Osteocyte (in vitro differentiated cells): ENCODE measurements at regions not wholly inside any gene's neighbourhood (a gene's known extent, or its start where the extent isn't known, plus 50 kb on each side); places are given as distances from the start of the nearest gene placed in this dataset.

ENCODE experiments used
- DNase-seq: peaks from one replicate; pipeline ENCODE4 v3.0.0; 2021; ENCODE audit warnings: mixed read lengths; ENCODE audit not compliant: unreplicated experiment; ENCODE audit errors: extremely low spot score
- H3K27ac Mint-ChIP-seq: one replicate; pipeline ENCODE4 v1.8.0; 2021; ENCODE audit warnings: mild to moderate bottlenecking, mixed read lengths; ENCODE audit not compliant: unreplicated experiment
- H3K27me3 Mint-ChIP-seq: one replicate; pipeline ENCODE4 v1.8.0; 2021; ENCODE audit warnings: mixed read lengths; ENCODE audit not compliant: unreplicated experiment
- H3K36me3 Mint-ChIP-seq: one replicate; pipeline ENCODE4 v1.8.0; 2021; ENCODE audit warnings: mixed read lengths; ENCODE audit not compliant: unreplicated experiment
- H3K4me1 Mint-ChIP-seq: one replicate; pipeline ENCODE4 v1.8.0; 2021; ENCODE audit warnings: mixed read lengths; ENCODE audit not compliant: unreplicated experiment
- H3K4me3 Mint-ChIP-seq: one replicate; pipeline ENCODE4 v1.8.0; 2021; ENCODE audit warnings: mild to moderate bottlenecking, moderate library complexity, mixed read lengths; ENCODE audit not compliant: unreplicated experiment
- H3K9me3 Mint-ChIP-seq: one replicate; pipeline ENCODE4 v1.8.0; 2021; ENCODE audit warnings: mixed read lengths; ENCODE audit not compliant: unreplicated experiment
- TF ChIP-seq, protein P1 (sequence below): fragments of 200-600 bp; sonication (generic); IDR thresholded peaks from 2 replicates; pipeline ENCODE4 v1.5.0; 2021; ENCODE audit warnings: antibody characterized with exemption, mild to moderate bottlenecking, moderate library complexity

DNA sequence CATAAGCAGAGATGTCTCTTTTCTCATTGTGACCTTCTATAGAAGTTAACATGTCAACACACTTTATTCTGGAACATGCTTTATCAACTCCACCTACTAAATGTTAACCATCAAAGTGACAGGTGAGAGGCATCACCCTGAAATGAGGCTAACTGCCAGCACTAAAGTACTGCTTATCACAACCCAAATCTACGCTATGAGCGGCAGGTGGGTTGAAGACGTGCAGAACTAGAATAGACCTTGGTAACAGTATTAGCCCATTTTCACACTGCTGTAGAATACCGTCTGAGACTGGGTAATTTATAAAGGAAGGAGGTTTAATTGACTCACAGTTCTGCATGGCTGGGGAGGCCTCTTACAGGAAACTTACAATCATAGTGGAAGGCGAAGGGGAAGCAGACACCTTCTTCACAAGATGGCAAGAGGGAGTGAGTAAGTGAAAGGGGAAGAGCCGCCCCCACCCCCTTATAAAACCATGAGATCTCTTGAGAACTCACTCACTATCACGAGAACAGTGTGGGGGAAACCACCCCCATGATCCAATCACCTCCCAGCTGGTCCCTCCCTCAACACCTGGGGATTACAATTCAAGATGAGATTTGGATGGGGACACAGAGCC is 359.0 kb downstream of the SEC23A start:
- no peaks in the 10 kb centered on the region for H3K4me1 Mint-ChIP-seq
- TF ChIP-seq, protein P1, sequence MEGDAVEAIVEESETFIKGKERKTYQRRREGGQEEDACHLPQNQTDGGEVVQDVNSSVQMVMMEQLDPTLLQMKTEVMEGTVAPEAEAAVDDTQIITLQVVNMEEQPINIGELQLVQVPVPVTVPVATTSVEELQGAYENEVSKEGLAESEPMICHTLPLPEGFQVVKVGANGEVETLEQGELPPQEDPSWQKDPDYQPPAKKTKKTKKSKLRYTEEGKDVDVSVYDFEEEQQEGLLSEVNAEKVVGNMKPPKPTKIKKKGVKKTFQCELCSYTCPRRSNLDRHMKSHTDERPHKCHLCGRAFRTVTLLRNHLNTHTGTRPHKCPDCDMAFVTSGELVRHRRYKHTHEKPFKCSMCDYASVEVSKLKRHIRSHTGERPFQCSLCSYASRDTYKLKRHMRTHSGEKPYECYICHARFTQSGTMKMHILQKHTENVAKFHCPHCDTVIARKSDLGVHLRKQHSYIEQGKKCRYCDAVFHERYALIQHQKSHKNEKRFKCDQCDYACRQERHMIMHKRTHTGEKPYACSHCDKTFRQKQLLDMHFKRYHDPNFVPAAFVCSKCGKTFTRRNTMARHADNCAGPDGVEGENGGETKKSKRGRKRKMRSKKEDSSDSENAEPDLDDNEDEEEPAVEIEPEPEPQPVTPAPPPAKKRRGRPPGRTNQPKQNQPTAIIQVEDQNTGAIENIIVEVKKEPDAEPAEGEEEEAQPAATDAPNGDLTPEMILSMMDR: no peak
- H3K4me3 Mint-ChIP-seq: no peak overlapping the region
- DNase-seq: no peak
- H3K36me3 Mint-ChIP-seq: no peaks in the 10 kb centered on the region
- no peak overlapping the region for H3K27ac Mint-ChIP-seq
- no peaks in the 10 kb centered on the region for H3K9me3 Mint-ChIP-seq
- H3K27me3 Mint-ChIP-seq: peaks cover 3% of the 10 kb centered on the region

DNA sequence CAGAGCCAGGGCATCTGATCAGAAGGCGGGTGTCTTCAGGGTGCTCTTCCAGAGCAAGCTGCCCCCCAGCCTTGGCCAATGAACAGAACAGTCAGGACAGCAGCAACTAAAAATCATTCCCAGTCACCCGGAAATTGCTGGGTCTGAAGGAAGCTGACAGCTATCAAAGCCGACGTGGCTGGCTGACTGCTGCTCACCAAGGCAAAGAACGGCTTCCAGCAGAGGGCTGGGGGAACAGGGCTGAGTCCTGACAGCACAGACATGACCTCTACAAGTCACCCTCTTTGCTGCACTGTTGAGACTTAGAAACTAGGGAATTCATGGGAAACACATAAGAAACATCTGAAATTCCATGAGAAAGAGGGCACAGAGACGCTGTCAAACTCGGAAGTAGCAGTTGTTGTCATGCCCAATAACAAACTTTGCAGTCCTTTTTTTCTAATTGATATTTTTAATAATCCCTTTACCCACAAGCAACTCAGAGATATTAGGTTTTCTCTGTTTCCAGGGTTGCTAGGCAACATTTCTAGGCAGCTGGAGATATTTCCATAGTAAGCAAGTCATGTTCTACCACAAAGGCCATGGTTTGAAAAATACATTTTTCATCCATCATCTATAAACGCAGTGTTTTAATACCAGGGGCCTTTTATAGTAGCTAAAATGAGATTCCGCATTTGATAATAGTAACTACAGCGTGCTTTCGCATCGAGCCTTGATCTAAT is 365.2 kb downstream of the SEC23A start:
- H3K27ac Mint-ChIP-seq: no peak overlapping the region
- TF ChIP-seq, protein P1: no peak
- H3K4me3 Mint-ChIP-seq: no peak overlapping the region
- H3K36me3 Mint-ChIP-seq: no peaks in the 10 kb centered on the region
- DNase-seq: no peak
- no peaks in the 10 kb centered on the region for H3K4me1 Mint-ChIP-seq
- no peaks in the 10 kb centered on the region for H3K9me3 Mint-ChIP-seq
- H3K27me3 Mint-ChIP-seq: peaks cover 5% of the 10 kb centered on the region

DNA sequence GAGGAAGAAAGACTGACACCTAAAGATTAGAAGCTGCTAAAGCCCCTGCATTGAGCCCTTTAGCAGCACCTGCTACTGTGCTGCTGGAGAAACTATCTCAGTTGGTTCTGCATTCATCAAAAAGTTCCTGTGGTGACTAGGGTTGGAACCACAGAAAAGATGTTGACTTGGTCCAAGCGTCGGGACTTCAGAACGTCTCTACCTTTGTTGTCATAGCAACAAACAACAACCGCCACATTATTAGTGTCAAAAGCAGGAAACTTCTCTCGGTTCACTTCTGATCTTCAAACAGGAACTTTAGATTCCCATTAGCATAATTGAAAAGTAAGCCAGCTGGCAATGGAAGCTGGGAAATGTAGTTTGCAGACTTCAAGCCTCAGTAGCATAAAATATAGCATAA is 368.0 kb downstream of the SEC23A start:
- TF ChIP-seq, protein P1: no peak
- Mint-ChIP-seq H3K9me3 (no peaks in the 10 kb centered on the region), H3K27me3 (peaks cover 2% of the 10 kb centered on the region), H3K4me1 (no peaks in the 10 kb centered on the region), H3K36me3 (no peaks in the 10 kb centered on the region), H3K4me3 (no peak overlapping the region), H3K27ac (no peak overlapping the region)
- no peak for DNase-seq

DNA sequence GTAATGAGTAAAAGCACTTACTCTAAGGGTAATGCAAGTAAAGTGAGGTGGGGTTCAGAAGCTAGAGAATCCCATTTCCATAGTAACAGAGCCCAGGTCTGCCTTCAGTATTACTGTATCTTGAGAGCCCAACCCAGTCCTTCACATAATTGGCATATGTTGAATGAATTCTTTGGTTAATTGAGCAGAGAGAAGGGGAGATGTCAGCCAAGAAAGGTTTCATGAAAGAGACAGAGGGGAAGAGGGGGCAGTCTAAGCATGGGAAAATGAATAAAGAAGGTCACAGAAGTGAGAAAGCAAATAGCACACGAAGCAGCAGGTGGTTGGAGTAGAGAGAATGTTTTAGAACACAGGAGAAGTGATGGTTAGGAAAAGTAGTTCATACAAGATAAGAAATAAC is 371.1 kb downstream of the SEC23A start:
- TF ChIP-seq, protein P1: no peak
- Mint-ChIP-seq H3K4me3 (no peak overlapping the region), H3K27me3 (peaks cover 2% of the 10 kb centered on the region), H3K36me3 (no peaks in the 10 kb centered on the region), H3K4me1 (no peaks in the 10 kb centered on the region), H3K9me3 (no peaks in the 10 kb centered on the region), H3K27ac (no peak overlapping the region)
- no peak for DNase-seq

DNA sequence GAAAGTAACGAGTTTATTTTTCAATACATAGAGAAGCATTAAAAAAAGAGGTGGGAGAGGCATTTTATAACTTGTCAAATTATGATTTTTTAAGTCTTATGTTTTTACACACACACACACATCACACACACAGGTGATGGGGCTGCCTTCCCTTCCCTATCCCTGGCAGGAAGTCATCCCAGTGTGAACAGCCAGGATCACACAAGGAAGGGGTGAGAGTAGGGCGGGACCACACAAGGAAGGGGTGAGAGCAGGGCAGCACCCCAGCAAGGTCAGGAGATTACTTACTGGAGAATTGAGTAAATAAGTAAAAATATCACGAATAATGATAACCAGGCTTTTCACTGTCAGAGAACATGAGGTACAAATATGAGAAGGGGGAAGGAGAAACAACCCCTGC is 372.6 kb downstream of the SEC23A start:
- no peak for DNase-seq
- Mint-ChIP-seq H3K4me1 (no peaks in the 10 kb centered on the region), H3K36me3 (no peaks in the 10 kb centered on the region), H3K27me3 (peaks cover 2% of the 10 kb centered on the region), H3K27ac (no peak overlapping the region), H3K4me3 (no peak overlapping the region), H3K9me3 (no peaks in the 10 kb centered on the region)
- TF ChIP-seq, protein P1: no peak
